Endothelial cell of hepatic sinusoid (primary cell): ENCODE measurements at regions not wholly inside any gene's neighbourhood (a gene's known extent, or its start where the extent isn't known, plus 50 kb on each side); places are given as distances from the start of the nearest gene placed in this dataset.
"Not testable (repeated sequence)": the region's sequence is repeated elsewhere in the genome, so short reads cannot be mapped to it uniquely, and the experiment has no call there.

Source experiments
- in situ Hi-C: cut with HindIII; loops from 2 replicates; pipeline ENCODE4 v1.10.0; 2017; ENCODE audit warnings: low sequenced_read_pairs

DNA sequence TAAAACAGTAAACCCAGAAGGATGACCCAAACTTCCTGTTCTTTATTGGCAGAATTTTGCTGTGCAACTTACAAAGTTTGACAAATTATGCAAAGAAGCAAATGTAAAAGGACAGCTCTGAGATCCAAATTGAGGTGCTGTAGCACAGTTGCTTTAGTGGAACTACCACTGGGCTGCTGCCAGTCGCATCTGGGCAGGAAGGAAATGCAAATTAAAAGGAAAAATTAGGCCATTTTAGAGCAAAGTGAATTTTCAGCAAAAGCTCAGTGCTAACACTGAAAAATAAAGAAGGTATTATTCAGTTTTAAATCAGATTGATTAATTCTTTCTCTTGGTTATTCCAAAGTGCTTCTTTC is 104.5 kb downstream of the ZMAT3 start:
- in situ Hi-C loops, result no loop called here

DNA sequence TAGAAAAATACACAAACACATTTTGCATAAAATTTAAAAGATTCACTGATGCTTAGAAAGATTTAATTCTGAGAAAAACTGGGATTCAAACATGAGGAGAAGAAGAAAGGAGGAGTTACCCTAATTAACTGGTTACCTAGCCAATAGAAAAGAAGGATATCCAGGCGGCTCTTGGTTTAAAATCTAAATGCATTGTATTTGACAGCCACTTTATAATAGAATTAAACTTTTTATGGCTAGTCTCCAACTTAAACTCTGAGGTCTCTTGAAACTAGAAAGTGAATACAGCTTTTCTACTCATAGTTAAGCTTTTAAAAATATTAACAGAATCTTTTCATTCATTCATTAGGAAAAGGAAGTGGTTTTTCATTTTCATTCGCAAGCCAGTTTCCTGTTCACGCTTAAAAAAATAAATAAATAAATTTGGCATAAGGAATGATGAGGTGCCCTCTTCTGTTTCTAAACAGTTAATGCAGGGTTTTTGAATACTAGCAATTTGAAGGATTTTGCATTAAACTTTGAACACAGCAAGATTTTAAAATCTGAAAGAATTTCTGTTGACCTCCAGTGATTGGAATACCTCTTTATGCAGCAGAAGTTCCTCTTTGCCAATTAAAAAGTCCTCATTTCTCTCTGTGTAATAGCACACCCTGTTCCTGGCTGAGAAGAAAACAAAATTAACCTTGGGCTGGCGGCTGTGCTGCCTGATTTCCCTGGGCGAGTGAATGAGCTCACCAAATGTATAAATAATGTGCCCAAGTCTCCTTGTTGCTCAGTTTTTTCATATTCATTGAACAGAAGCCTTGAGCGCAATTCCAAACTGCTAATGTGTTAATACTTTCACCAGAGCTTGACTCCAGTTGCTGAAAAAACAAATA is 105.1 kb downstream of the ZMAT3 start:
- in situ Hi-C loops, result no loop called here

DNA sequence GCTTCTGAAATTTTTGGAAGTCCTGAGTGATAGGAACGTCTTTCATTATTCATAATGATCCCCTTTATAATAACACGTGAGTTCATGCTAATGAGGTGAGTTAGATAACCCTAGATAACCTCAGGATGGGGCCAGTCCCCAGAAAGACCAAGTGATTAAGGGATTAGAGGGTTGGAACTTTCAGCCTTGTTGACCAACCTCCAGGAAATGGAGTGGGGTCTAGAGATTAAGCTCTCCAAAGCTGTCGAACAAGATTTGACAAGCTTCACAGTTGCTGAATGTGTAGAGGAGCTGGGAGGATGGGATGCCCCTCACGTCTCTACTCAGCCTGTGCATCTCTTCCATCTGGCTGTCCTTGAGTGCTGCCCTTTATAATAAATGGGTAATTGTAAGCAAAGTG is 107.1 kb downstream of the ZMAT3 start:
- in situ Hi-C loops, result loop anchor here (5.0 kb wide), 1 partner anchor 532 kb away; no protein-coding TSS in a partner anchor

DNA sequence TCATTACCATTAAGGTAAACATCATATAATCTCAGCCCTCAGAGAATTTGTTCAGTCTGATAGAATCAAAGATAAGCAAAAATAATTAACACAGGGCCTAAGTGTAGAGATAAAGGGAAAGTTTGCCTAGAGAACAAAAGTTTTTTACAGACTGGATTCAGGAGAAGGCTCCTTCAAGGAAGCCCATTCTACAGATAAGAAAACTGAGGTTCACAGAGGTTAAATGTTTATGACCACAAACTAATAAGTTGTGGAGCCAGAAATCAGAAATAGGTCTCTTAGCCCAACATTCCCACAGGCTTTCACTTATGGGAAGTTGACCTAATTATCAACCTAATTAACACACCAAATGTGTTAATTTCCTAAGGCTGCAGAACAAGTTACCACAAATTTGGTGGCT is 110.7 kb downstream of the ZMAT3 start:
- in situ Hi-C loops, result loop anchor here (5.0 kb wide), 1 partner anchor 529 kb away; no protein-coding TSS in a partner anchor

DNA sequence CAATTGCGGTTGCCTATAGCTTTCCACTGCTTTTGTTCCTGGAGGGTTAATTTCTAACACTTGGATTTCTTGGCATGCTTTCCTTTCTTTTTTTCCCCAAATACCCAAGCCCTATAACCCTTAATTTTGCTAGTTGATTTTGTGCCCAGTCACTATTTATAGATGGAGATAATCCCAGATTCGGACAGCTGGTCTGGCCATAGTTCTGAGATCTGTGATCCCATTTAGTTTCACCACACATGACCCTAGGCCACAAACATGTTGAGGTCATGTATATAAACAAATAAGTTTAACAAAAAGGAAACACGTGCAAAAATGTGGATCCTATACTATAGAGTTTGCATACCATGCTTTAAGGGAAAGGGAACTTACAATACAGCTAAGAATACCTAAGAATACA is 111.4 kb downstream of the ZMAT3 start:
- in situ Hi-C loops, result loop anchor here (5.0 kb wide), 1 partner anchor 528 kb away; no protein-coding TSS in a partner anchor

DNA sequence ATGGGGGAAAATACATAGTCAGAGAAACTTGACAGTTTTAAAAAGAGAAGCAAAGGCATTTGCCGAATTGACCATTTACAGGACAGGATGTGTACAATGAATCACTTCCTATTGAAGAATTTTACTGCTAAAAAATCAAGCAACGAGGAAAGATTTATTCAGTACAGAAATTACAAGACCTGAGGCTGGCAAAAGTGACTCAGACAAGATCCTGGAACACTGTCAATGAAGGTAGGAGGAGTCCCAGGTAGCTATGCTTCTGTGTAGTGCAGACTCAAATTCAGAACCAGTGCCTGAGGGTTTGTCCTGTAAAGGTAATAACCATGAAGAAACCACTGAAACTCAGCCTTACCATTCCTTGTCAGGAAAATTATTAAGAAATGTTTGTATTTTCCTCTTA is 120.9 kb downstream of the ZMAT3 start:
- in situ Hi-C loops, result no loop called here

DNA sequence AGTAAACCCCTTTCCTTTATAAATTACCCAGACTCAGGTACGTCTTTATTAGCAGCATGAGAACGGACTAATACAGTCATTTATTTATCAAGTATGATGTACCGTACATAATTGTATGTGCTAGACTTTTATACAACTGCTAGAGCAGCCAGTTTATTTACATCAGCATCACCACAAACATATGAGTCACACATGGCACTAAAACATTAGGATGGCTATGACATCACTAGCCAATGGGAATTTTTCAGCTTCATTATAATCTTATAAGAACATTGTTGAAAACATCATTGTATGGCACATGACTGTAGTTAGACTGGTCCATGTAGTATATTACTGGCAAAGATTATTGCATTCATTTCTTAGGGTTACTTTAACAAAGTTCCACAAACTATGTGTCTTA is 121.7 kb downstream of the ZMAT3 start:
- in situ Hi-C loops, result no loop called here

DNA sequence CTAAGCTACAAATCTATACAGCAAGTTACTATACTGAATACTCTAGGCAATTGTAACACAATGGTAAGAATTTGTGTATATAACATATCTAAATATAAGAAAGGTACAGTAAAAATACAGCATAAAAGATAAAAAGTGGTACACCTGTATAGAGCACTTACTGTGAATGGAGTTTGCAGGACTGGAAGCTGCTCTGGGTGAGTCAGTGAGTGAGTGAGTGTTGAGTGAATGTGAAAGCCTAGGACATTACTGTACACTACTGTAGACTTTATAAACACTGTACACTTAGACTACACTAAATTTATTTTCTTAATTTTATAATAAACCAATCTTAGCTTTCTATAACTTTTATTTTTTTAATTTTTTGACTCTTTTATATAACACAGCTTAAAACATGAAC is 123.1 kb downstream of the ZMAT3 start:
- in situ Hi-C loops, result no loop called here

DNA sequence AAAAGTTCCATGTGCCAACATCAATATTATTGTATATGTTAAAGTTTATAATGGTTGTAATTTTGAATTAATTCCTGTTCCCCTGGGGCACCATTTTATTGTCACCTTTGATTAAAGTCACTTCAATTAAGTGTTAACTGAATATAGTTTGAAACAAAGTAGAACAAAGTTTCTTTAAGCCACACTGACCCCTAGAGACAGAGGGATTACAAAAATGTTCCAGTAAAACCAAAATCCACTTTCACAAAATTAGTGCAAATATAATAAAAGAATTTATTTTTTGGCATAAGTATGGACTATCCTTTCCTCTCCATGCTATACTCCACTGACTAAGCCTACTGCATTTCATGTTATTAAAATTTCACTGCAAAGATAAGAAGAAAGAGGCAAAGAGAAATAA is 123.9 kb downstream of the ZMAT3 start:
- in situ Hi-C loops, result no loop called here

DNA sequence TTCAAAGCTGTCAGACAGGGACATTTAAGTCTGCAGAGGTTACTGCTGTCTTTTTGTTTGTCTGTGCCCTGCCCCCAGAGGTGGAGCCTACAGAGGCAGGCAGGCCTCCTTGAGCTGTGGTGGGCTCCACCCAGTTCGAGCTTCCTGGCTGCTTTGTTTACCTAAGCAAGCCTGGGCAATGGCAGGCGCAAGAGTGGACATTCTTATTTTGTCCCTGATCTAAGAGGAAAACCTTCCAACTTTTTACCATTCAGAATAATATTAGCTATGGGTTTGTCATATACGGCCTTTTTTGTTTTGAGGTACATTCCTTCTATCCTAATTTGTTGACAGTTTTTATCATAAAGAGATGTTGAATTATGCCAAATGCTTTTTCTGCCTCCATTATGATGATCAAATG is 129.3 kb downstream of the ZMAT3 start:
- in situ Hi-C loops, result not testable (repeated sequence)

DNA sequence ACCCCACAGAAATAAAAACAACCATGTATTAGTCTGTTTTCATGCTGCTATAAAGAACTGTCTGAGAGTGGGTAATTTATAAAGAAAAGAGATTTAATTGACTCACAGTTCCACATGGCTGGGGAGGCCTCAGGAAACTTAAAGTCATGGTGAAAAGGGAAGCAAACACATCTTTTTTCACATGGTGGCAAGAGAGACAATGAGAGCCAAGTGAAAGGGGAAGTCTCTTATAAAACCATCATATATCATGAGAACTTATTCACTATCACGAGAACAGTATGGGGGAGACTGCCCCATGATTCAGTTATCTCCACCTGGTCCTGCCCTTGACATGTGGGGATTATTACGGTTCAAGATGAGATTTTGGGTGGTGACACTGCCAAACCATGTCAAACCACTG is 141.5 kb downstream of the ZMAT3 start:
- in situ Hi-C loops, result no loop called here

DNA sequence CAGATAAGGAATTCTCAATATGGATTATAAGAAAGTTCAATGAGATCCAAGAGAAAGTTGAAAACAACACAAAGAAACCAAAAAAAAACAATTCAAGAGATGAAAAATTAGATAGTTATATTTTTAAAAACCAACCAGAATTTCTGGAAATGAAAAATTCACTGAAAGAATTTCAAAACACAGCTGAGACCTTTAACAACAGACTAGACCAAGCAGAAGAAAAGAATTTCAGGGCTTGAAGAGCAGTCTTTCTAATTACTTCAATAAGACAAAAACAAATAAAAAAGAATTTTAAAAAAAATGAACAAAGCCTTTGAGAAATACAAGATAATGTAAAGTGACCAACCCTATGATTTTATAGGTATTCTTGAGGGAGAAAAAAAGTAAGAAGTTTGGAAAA is 155.4 kb downstream of the ZMAT3 start:
- in situ Hi-C loops, result no loop called here

DNA sequence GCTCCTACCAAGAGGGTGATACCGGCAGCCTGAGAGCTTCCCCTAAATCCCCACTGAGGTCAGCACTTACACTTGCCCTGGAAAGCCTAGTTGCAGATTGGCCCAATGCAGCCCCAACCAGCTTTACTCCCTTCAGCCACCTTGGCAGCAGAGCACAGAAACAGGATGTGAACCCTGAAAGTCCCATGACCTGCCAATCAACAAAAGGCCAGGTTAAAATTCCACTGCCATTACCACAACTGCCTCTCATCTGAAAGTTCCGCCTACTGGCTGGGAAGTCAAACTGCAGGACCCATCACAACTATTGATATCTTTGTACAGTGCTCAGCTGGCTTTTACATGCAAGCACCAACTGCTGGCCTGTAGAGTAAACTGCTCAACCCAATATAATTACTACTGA is 156.2 kb downstream of the ZMAT3 start:
- in situ Hi-C loops, result no loop called here

DNA sequence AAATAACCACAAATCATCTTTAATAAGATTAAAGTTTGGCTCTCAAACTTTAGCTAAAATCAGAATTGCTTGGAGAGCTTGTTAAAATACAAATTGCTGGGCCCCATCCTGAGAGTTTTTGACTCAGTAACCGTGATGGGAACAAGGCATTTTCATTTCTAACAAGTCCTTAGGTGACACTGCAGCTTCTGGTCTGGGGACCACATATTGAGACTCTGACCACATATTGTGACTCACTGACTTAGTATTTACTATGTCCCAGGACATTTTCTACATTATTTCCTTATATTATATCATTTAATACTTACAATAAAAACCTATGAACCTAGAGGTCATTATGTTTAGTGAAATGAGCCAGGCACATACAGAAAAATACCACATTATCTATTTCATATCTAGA is 164.5 kb downstream of the ZMAT3 start:
- in situ Hi-C loops, result no loop called here

DNA sequence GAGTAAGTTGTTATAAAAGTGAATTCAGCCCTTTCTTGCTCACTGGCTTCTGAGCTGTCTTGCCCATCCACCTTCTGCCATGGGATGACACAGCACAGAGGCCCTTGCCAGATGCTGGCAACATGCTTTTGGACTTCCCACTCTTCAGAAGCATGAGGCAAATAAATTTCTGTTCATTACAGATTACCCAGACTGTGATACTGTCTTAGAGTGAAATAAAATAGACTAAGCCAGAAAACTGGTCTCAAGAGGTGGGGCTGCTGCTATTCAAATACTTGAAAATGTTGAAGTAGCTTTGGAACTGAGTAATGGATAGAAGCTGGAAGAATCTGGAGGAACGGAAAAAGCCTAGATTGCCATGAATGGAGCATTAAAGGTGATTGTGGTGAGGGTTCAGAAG is 170.4 kb downstream of the ZMAT3 start:
- in situ Hi-C loops, result no loop called here

DNA sequence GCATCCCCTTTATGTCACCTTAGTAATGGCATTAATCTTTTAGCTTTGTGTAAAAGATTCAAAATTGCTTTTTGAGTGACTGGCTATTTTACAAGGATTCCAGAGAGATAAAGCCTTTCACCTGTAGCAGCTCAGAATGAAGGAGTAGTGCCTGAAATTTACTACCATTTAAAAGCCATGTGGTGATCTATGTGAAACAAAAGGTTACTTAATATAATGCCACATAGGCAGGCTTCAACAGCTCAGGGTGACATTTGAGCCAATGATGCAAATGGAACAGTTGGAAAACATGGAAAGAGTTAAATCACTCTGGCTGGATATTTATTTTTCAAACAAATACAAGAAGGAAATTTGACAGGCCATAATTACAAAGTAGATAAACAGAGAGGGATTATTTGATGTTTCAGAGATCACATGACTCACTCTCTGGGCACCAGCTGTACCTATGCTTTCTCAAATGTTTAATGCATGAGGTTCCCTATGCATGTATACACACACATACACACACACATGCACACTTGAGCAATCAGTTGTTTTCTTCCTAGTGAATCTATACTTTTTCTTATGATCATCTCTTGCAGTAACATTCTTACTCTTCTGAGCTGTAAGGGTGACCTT is 171.5 kb downstream of the ZMAT3 start:
- in situ Hi-C loops, result no loop called here

DNA sequence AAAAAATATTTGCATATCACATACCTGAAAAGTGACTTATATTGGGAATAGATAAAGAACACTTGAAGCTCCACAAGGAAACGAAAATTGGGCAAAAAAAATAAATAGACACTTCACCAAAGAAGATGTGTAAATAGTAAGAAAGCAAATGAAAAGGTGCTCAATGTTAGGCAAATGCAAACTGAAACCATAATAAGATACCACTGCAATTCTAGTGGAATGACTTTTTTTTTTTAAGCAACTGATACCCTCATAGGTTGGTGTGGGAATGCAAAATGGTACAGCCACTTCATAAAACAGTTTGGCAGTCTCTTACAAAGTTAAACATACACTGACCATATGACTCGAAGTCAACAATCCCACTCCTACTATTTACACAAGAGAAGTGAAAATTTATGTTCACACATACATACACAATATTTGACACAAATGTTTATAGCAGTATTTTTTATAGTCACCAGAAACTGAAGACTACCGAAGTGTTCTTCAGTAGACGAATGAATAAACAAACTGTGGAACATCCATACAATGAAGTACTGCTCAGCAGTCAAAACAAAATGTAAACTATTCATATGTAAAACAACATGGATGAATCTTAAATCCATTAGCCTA is 176.3 kb downstream of the ZMAT3 start:
- in situ Hi-C loops, result no loop called here
